Neural cell (in vitro differentiated cells): ENCODE measurements at regions not wholly inside any gene's neighbourhood (a gene's known extent, or its start where the extent isn't known, plus 50 kb on each side); places are given as distances from the start of the nearest gene placed in this dataset.

Experiments
- H2AFZ ChIP-seq: fragments of 200-600, 300-800 bp; sonication (generic), shearing (Covaris generic); 2 replicates; pipeline ENCODE4 v1.6.0; 2014; ENCODE audit warnings: low read depth, mild to moderate bottlenecking, antibody characterized with exemption, low read length, moderate library complexity
- H3F3A ChIP-seq: fragments of 200-600 bp; shearing (Covaris generic); 2 replicates; pipeline ENCODE4 v1.6.1; 2016; ENCODE audit warnings: mild to moderate bottlenecking, moderate library complexity, mixed read lengths, antibody characterized with exemption, low read length; ENCODE audit not compliant: insufficient read depth, poor library complexity, severe bottlenecking
- H3K27ac ChIP-seq: fragments of 200-600, 300-800 bp; sonication (generic), shearing (Covaris generic); 2 replicates; pipeline ENCODE4 v1.5.1; 2014; ENCODE audit warnings: mild to moderate bottlenecking, low read length, moderate library complexity
- H3K27me3 ChIP-seq: fragments of 300-800, 200-600 bp; sonication (generic), shearing (Covaris generic); 2 replicates; pipeline ENCODE4 v1.6.0; 2014; ENCODE audit warnings: mild to moderate bottlenecking, low read depth, low read length, moderate library complexity; ENCODE audit not compliant: insufficient read depth
- H3K36me3 ChIP-seq: fragments of 300-800, 200-600 bp; sonication (generic), shearing (Covaris generic); 2 replicates; pipeline ENCODE4 v1.5.1; 2014; ENCODE audit warnings: mild to moderate bottlenecking, antibody characterized with exemption, low read length, moderate library complexity; ENCODE audit not compliant: insufficient read depth
- H3K4me2 ChIP-seq: fragments of 300-800, 200-600 bp; sonication (generic), shearing (Covaris generic); 2 replicates; pipeline ENCODE4 v1.6.0; 2014; ENCODE audit warnings: mild to moderate bottlenecking, low read length
- H3K4me3 ChIP-seq: fragments of 300-800, 200-600 bp; sonication (generic), shearing (Covaris generic); 2 replicates; pipeline ENCODE4 v1.5.1; 2014; ENCODE audit warnings: mild to moderate bottlenecking, low read length, moderate library complexity
- H3K79me2 ChIP-seq: fragments of 200-600 bp; shearing (Covaris generic); replicated peaks from 2 replicates; pipeline ENCODE4 v1.6.0; 2014; ENCODE audit warnings: mild to moderate bottlenecking, low read length, moderate library complexity; ENCODE audit not compliant: insufficient read depth
- H3K9ac ChIP-seq: fragments of 300-800, 200-600 bp; sonication (generic), shearing (Covaris generic); 2 replicates; pipeline ENCODE4 v1.6.1; 2016; ENCODE audit warnings: mild to moderate bottlenecking, low read length, mixed read lengths
- H3K9me2 ChIP-seq: fragments of 200-600 bp; shearing (Covaris generic); 2 replicates; pipeline ENCODE4 v1.6.1; 2016; ENCODE audit warnings: mild to moderate bottlenecking, low read length, mixed read lengths; ENCODE audit not compliant: insufficient read depth
- H3K9me3 ChIP-seq: fragments of 200-600, 300-800 bp; sonication (generic), shearing (Covaris generic); 2 replicates; pipeline ENCODE4 v1.6.1; 2016; ENCODE audit warnings: mild to moderate bottlenecking, mixed run types, low read length, moderate library complexity, mixed read lengths
- H4K20me1 ChIP-seq: fragments of 200-600 bp; shearing (Covaris generic); 2 replicates; pipeline ENCODE4 v1.6.1; 2016; ENCODE audit warnings: mild to moderate bottlenecking, mixed run types; ENCODE audit not compliant: insufficient read depth
- CTCF ChIP-seq: fragments of 450-650 bp; IDR thresholded peaks from 2 replicates; pipeline ENCODE4 v1.5.1; 2014; ENCODE audit warnings: antibody characterized with exemption, mild to moderate bottlenecking, moderate library complexity; ENCODE audit not compliant: poor library complexity, severe bottlenecking
- EP300 ChIP-seq: fragments of 450-650 bp; conservative IDR thresholded peaks from 2 replicates; pipeline ENCODE4 v1.6.1; 2014; ENCODE audit warnings: antibody characterized with exemption, mild to moderate bottlenecking, moderate library complexity; ENCODE audit not compliant: poor library complexity, severe bottlenecking
- EZH2 ChIP-seq: fragments of 200-600, 300-800 bp; shearing (Covaris generic), sonication (generic); IDR thresholded peaks from 2 replicates; pipeline ENCODE4 v1.6.1; 2014; ENCODE audit warnings: antibody characterized with exemption, low read length, borderline replicate concordance, mild to moderate bottlenecking; ENCODE audit not compliant: insufficient read depth, poor library complexity, severe bottlenecking
- MXI1 ChIP-seq: fragments of 450-650 bp; conservative IDR thresholded peaks from 2 replicates; pipeline ENCODE4 v1.6.1; 2014; ENCODE audit warnings: antibody characterized with exemption, mild to moderate bottlenecking; ENCODE audit not compliant: poor library complexity, severe bottlenecking
- POLR2AphosphoS5 ChIP-seq: IDR thresholded peaks from 2 replicates; pipeline ENCODE4 v1.6.1; 2012
- RAD21 ChIP-seq: fragments of 450-650 bp; conservative IDR thresholded peaks from 2 replicates; pipeline ENCODE4 v1.6.1; 2014; ENCODE audit warnings: antibody characterized with exemption, mild to moderate bottlenecking, moderate library complexity
- REST ChIP-seq: IDR thresholded peaks from 2 replicates; pipeline ENCODE4 v1.6.1; 2012; ENCODE audit warnings: borderline replicate concordance
- SMC3 ChIP-seq: fragments of 450-650 bp; conservative IDR thresholded peaks from 2 replicates; pipeline ENCODE4 v1.6.1; 2014; ENCODE audit warnings: antibody characterized with exemption, mild to moderate bottlenecking, moderate library complexity; ENCODE audit not compliant: poor library complexity
- TAF1 ChIP-seq: IDR thresholded peaks from 2 replicates; pipeline ENCODE4 v1.6.1; 2012; ENCODE audit warnings: low read depth

- H3K9me2 ChIP-seq, result no peaks in the 10 kb centered on the region
- H3K4me3 ChIP-seq, result no peak overlapping the region
- H3F3A ChIP-seq, result no peaks in the 10 kb centered on the region
- H3K36me3 ChIP-seq, result no peaks in the 10 kb centered on the region
- no peaks in the 10 kb centered on the region for H3K79me2 ChIP-seq
- no peak overlapping the region for H3K4me2 ChIP-seq
- H3K27me3 ChIP-seq, result no peaks in the 10 kb centered on the region
- TF ChIP-seq MXI1 (no peak), REST (no peak), CTCF (no peak), SMC3 (no peak), EZH2 (no peak), POLR2AphosphoS5 (no peak), RAD21 (no peak), TAF1 (no peak), EP300 (no peak)
- no peaks in the 10 kb centered on the region for H3K9me3 ChIP-seq
- no peak overlapping the region for H3K9ac ChIP-seq
- no peak overlapping the region for H2AFZ ChIP-seq
- no peaks in the 10 kb centered on the region for H4K20me1 ChIP-seq
- H3K27ac ChIP-seq, result no peak overlapping the region
Observed at GRCh38 chr15:93231994-93232393, 143.0 kb upstream of the RGMA start.

GRCh38 chr15:93231261-93231925 lies 142.4 kb upstream of the RGMA start:
- Histone ChIP-seq H3K27me3 (no peaks in the 10 kb centered on the region), H4K20me1 (no peaks in the 10 kb centered on the region), H3K27ac (no peak overlapping the region), H2AFZ (no peak overlapping the region), H3F3A (no peaks in the 10 kb centered on the region), H3K4me2 (no peak overlapping the region), H3K9me3 (no peaks in the 10 kb centered on the region), H3K9me2 (no peaks in the 10 kb centered on the region), H3K36me3 (no peaks in the 10 kb centered on the region), H3K9ac (no peak overlapping the region), H3K4me3 (no peak overlapping the region), H3K79me2 (no peaks in the 10 kb centered on the region)
- TF ChIP-seq MXI1 (no peak), EP300 (no peak), POLR2AphosphoS5 (no peak), REST (no peak), EZH2 (no peak), CTCF (no peak), TAF1 (no peak), SMC3 (no peak), RAD21 (no peak)
